ENCODE measurements at regions not wholly inside any gene's neighbourhood (a gene's known extent, or its start where the extent isn't known, plus 50 kb on each side); places are given as distances from the start of the nearest gene placed in this dataset.
"Not testable (repeated sequence)": the region's sequence is repeated elsewhere in the genome, so short reads cannot be mapped to it uniquely, and the experiment has no call there.

- DNase-seq, result no peak
Measured at GRCh38 chr10:124206616-124207015, 113.2 kb upstream of the CHST15 start.

- no peak for DNase-seq
Measured at GRCh38 chr10:124205432-124205831, 112.0 kb upstream of the CHST15 start.

GRCh38 chr10:124204726-124205125 is 111.3 kb upstream of the CHST15 start:
- no peak for DNase-seq

DNA sequence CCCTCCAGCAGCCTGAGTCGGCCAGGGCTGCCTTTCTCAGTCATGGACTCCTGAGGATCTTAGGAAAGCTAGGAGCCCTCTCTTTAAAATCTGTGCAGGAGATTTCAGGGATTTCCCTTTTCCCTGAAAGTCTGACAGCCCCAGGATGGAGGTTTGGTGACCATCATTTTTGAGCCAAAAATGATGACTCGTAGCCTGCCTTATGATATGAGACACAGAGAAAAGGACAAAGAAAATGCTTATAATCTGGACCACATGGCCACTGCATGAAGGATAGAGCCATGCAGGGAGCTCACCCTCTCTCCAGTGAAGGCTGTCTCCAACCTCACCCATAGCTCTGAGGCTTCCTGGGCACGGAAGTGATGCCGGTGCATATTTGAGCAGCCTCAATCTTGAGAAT is 106.6 kb upstream of the CHST15 start:
- no peak for DNase-seq

DNA sequence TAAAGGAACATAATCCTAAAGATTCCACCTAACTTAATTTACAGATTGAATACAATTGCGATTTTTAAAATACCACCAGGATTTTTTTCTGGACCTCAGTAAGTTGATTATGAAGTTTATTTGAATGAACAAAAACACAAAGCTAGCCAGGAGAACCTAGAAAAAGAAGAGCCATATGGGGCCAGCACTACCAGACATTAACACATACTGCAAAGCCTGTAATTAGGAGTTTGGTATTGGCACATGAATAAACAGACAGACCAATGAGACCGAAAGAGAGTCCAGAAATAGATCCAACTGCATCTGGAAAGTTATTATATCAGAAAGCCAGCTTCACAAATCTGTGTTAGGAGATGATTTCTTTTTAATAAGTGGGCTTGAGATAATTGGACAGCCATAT is 105.5 kb upstream of the CHST15 start:
- DNase-seq, result no peak

- no peak for DNase-seq
Measured at GRCh38 chr10:124198125-124198501, 104.7 kb upstream of the CHST15 start.

DNA sequence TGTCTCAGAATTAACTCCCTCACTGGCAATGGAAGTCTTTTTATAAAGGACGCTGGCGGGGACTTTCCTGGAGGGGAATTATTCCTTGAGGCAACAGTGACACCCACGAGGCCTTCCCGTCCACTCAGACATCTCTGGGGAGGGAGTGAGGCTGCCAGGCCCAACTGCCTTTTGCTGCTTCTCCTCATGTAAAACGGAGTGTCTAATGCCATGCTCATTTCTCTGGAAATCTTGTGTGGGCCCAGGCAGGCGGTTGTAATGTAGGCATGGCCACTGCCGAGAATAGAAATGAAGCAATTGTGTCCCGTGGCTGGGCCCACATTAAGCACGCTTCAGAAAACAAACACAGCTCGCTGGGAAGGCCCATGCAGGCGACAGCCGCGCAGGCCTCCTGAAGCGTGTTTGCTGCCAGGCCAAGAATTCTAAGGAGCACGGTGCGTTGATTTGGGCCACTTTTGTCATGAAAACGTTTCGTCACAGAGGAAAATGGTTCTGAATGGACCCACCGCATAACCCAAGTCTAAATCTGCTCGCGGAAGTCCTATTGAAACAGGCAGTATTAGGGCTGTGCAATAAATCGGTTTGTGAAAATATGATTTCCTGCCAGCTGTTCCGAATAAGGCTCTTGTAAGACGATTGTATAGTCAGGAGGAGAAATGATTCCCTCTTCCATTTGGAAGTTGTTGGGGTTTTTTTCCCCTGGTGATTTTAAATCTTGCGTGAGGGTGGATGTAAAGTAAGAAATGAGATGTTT is 104.2 kb upstream of the CHST15 start:
- DNase-seq, result no peak

- no peak for DNase-seq
Measured at GRCh38 chr10:124196659-124197058, 103.3 kb upstream of the CHST15 start.

GRCh38 chr10:124194199-124194824 is 100.9 kb upstream of the CHST15 start:
- DNase-seq, result no peak

GRCh38 chr10:124193309-124193696 is 99.9 kb upstream of the CHST15 start:
- no peak for DNase-seq

DNA sequence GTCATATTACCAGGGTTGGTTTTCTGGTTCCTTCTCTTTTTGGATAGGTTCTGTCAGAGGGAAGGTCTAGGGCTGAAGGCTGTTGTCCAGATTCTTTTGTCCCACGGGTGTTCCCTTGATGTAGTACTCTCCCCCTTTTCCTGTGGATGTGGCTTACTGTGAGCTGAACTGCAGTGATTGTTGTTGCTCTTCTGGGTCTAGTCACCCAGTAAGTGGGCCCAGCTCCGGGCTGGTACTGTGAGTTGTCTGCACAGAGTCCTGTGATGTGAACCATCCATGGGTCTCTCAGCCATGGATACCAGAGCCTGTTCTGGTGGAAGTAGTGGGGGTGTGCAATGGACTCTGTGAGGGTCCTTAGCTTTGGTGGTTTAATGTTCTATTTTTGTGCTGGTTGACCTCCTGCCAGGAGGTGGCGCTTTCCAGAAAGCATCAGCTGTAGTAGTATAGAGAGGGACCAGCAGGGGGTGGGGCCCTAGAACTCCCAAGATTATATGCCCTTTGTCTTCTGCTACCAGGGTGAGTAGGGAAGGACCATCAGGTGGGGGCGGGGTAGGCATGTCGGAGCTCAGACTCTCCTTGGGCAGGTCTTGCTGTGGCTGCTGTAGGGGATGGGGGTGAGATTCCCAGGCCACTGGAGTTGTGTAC is 99.4 kb upstream of the CHST15 start:
- not testable (repeated sequence) for DNase-seq

DNA sequence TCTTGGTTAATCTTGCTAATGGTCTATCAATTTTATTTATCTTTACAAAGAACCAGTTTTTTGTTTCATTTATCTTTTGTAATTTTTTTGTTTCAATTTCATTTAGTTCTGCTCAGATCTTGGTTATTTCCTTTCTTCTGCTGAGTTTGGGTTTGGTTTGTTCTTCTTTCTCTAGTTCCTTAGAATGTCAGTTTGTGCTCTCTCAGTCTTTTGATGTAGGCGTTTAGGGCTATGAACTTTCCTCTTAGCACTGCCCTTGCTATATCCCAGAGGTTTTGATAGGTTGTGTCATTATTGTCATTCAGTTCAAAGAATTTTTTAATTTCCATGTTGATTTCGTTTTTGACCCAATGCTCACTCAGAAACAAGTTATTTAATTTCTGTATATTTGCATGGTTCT is 97.1 kb upstream of the CHST15 start:
- not testable (repeated sequence) for DNase-seq

DNA sequence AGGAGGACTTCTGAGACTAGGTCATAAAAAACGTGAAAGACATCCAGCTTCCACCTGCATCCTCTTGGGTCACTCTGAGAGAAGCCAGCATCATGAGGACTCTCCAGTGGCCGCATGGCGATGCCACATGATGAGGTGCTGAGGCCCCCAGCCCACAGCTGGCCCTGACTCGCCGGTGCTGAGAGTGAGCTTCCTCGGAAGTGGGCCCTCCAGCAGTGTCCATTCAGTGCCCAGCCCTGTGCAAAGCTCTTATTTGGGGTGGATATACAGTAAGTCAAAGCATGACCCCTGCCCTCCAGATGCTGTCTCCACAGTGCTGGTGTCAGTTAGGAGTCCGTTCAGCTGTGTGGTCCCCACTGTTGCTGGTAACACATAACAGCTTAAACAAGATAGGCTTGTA is 93.6 kb upstream of the CHST15 start:
- no peak for DNase-seq

GRCh38 chr10:124185084-124185483 is 91.7 kb upstream of the CHST15 start:
- no peak for DNase-seq

GRCh38 chr10:124184208-124184830 is 90.9 kb upstream of the CHST15 start:
- DNase-seq, result no peak

- DNase-seq, result no peak
Measured at GRCh38 chr10:124183617-124184016, 90.2 kb upstream of the CHST15 start.

DNA sequence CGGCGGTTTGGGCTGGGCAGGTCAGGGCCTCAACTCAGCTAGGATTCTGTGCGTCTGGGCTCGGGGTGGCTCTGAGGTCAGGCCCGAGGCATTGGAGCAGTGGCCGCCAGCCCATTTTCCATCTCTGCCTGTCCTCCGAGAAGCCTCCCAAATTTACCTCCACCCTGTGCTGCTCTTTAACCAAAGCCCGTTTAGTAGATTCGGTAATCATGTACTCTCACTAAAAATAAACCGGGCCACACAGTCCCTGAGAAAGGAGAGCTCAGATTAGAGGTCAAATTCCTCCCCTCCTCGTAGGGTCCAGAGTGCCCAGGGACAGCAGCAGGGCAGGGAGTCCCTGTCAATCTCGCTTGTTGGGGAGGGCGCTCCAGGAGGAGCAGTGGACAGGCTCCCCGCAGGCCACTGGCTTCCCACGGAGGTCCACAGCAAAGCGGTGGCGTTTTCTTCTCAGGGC is 88.7 kb upstream of the CHST15 start:
- no peak for DNase-seq

DNA sequence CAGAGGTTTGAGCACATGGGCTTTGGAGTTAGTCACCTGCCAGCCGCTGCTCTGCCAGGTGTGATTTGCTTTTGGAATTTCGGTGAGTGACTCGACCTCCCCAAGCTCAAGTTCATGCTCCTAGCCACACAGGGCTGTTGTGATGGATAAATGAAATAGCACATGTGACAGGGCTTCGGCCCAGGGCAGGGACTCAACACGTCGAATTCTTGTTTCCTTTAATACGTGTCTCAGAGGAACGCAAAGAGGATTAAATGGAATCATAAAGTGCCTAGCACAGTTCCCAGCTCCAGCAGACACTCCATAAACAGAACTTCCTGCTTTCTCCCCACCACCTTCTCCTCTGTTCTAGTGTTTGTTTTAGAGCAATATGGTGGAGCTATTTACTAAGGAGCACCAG is 88.3 kb upstream of the CHST15 start:
- no peak for DNase-seq

DNA sequence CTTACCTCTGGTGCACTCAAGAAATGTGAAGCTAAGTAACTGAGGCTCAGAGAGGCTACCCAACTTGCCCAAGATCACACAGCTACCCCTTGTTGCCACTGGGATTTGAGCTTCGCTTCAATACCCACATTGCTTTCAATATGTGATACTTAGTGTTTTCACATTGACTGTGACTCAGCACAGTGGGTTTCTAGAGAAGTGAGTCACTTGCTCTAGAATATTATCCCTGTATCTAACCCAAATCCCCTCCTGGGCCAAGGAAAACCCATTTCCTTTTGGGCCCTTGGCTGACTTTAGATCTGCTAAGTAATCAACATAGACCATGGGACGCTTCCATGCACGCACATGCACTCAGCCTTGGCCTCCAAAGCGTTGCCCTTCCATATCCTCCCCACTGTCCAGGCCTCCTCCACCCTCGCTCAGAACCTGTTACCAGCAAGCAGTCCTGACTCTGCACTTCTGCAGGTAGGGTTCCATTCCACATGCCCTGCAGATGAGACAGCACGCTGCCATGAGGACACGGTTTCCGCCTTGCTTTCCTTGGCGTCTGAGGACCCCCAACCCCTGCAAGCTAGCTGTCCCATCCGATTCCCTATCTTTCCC is 87.7 kb upstream of the CHST15 start:
- DNase-seq, result no peak

DNA sequence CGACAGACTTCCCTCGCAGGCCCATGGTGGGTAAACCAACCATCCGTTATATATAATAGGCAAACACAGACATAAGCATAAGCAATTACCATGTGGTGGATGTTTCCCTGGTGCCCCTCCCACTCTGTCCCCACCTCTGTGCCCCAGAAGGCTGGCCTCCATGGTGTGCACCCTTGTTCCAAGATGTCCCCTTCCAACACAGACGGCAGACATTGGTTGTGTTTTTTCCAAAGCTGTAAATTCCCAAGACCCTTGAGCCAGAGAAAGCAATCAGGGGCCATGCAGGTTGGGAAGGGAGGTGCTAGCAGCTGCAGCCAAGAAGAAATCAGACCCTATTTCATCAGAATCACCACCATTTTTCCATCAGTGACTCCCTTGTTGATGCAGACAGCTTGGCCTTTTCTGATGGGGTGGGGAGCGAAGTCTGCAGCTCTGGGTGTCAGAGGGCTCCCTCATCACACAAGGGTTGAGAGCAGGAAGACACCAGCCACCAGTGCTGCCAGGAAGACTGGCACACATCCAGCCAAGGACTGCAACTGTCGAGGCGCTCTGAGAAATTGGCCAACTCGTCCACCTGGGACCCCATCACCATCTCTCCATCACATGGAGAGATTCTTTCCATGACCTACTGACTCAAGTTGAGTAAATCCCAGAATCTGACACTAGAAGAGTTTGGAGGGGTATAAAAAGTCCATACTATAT is 86.8 kb upstream of the CHST15 start:
- DNase-seq, result no peak

GRCh38 chr10:124179308-124180043 is 86.1 kb upstream of the CHST15 start:
- no peak for DNase-seq

DNA sequence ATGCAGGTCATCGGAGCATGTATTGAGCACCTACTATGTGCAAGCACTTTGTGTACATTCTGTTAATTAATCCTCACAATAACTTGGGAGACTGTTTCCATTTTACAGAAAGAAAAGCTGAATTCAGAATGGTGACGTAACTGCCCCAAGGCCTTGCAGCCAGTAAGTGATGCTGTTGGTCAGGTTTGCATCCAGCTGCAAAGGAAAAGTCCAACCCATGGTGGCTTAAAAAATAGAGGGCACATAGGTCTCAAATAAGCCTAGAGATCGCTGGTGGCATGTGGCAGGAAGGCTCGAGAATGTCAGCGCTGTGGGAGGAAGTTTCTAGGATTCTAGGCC is 83.8 kb upstream of the CHST15 start:
- DNase-seq, result no peak
